HAP-1 (cell line): ENCODE measurements at regions not wholly inside any gene's neighbourhood (a gene's known extent, or its start where the extent isn't known, plus 50 kb on each side); places are given as distances from the start of the nearest gene placed in this dataset.

Experiments
- DNase-seq, 2 experiments: peaks; one replicate each; pipeline ENCODE4 v3.0.0-alpha.2; 2016 to 2020; ENCODE audit warnings: low spot score in 2 of 2
- H3K27me3 ChIP-seq: fragments of 250-450 bp; sonication (Bioruptor Pico); 2 replicates; pipeline ENCODE4 v1.5.1; 2020; ENCODE audit warnings: low read depth, mild to moderate bottlenecking, moderate library complexity
- H3K36me3 ChIP-seq: fragments of 250-450 bp; sonication (Bioruptor Pico); replicated peaks from 2 replicates; pipeline ENCODE4 v1.5.1; 2020; ENCODE audit warnings: mild to moderate bottlenecking
- H3K4me1 ChIP-seq: fragments of 250-450 bp; sonication (Bioruptor Pico); 2 replicates; pipeline ENCODE4 v1.5.1; 2020; ENCODE audit warnings: mild to moderate bottlenecking
- H3K4me3 ChIP-seq: fragments of 250-450 bp; sonication (Bioruptor Pico); 2 replicates; pipeline ENCODE4 v1.5.1; 2020; ENCODE audit warnings: mild to moderate bottlenecking, moderate library complexity
- H3K9me3 ChIP-seq: fragments of 250-450 bp; sonication (Bioruptor Pico); 2 replicates; pipeline ENCODE4 v1.5.1; 2020; ENCODE audit warnings: mild to moderate bottlenecking, moderate library complexity
- in situ Hi-C: fragments of 300-500 bp; cut with MboI; formaldehyde crosslinking; loops from 3 replicates; pipeline ENCODE4 v1.14.3; 2020; ENCODE audit warnings: low sequenced_read_pairs, inconsistent platforms, mixed read lengths

GRCh38 chr5:7207979-7208378 is 188.0 kb upstream of the ADCY2 start:
- no peak for DNase-seq
- Histone ChIP-seq H3K4me3 (no peak overlapping the region), H3K4me1 (no peaks in the 10 kb centered on the region), H3K36me3 (no peaks in the 10 kb centered on the region), H3K9me3 (no peaks in the 10 kb centered on the region; the same call in 1 of the 2 replicates), H3K27me3 (no peaks in the 10 kb centered on the region)
- in situ Hi-C loops, result no loop called here

DNA sequence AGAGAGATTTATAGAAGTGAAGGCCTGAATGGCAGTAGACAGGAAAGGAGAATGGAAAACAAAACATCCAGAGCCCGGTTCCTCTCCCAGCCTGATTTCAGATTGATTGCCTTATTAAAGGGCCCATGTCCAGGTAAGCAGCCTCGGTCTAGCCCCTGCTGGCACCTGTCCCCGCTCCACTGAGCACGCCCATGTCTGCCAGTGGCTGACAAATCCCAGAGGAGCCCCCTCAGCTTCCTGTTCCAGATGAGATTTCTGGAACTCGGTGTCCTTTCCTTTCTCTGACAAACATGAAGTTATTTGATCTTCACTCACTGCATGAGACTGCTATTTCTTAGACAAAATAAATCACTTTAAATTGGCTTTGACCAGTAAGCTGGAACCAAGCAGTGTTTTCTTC is 187.0 kb upstream of the ADCY2 start:
- no peak for DNase-seq
- no peaks in the 10 kb centered on the region for H3K4me1 ChIP-seq
- in situ Hi-C loops, result no loop called here
- H3K27me3 ChIP-seq, result no peaks in the 10 kb centered on the region
- no peaks in the 10 kb centered on the region; the same call in 1 of the 2 replicates for H3K9me3 ChIP-seq
- no peak overlapping the region for H3K4me3 ChIP-seq
- no peaks in the 10 kb centered on the region for H3K36me3 ChIP-seq

DNA sequence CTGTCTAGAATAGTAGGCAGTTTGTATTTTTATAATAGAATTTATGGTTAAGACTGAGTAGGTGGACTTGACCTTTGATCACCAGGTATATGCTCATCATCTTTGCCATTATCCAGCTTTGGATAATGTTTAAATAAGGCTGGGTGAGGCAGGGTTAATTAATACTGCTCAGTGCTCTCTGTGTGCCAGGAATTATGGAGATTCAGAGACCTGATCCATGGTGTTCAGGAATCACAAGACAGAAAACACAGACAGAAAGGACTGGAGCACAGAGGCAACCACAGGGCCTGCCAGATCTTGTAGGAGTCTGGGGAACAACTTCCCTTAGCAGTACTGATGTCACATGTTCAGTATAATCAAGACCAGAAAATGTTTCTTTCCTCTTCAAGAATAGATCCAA is 186.3 kb upstream of the ADCY2 start:
- no peaks in the 10 kb centered on the region for H3K36me3 ChIP-seq
- DNase-seq, result no peak

GRCh38 chr5:7210549-7210948 is 185.4 kb upstream of the ADCY2 start:
- in situ Hi-C loops, result no loop called here
- no peak overlapping the region for H3K4me3 ChIP-seq
- H3K36me3 ChIP-seq, result no peaks in the 10 kb centered on the region

More for the DNA sequence above, 186.3 kb upstream of the ADCY2 start:
- Histone ChIP-seq H3K4me3 (no peak overlapping the region), H3K9me3 (no peaks in the 10 kb centered on the region; the same call in 1 of the 2 replicates), H3K4me1 (no peaks in the 10 kb centered on the region), H3K27me3 (no peaks in the 10 kb centered on the region)
- in situ Hi-C loops, result no loop called here

GRCh38 chr5:7213525-7213924 is 182.4 kb upstream of the ADCY2 start:
- Histone ChIP-seq H3K4me3 (no peak overlapping the region), H3K9me3 (no peaks in the 10 kb centered on the region), H3K36me3 (no peaks in the 10 kb centered on the region), H3K27me3 (no peaks in the 10 kb centered on the region), H3K4me1 (no peaks in the 10 kb centered on the region)
- no peak for DNase-seq
- in situ Hi-C loops, result no loop called here

More at GRCh38 chr5:7210549-7210948, 185.4 kb upstream of the ADCY2 start:
- no peak for DNase-seq
- Histone ChIP-seq H3K4me1 (no peaks in the 10 kb centered on the region), H3K9me3 (no peaks in the 10 kb centered on the region; the same call in 1 of the 2 replicates), H3K27me3 (no peaks in the 10 kb centered on the region)

GRCh38 chr5:7214906-7215416 is 181.0 kb upstream of the ADCY2 start:
- in situ Hi-C loops, result no loop called here

DNA sequence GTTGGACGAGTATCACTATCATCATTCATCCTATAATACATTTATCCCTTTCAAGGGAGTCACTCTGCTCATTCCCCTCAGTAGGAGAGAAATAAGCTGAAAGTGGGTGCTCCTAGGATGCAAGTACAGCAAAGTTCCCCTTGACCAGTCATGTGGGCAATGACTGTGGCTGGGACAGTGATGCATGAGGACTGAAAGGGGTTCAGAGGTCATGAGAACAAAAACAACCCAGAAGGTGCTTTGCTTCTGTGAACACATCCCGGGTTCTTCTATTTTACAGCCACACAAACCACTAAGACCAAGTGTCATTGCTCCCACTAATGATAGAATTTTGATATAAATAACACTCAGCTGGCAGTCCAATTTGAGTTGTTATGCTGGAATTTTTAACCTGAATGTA is 177.8 kb upstream of the ADCY2 start:
- Histone ChIP-seq H3K9me3 (no peaks in the 10 kb centered on the region), H3K36me3 (no peaks in the 10 kb centered on the region), H3K4me1 (no peaks in the 10 kb centered on the region), H3K4me3 (no peak overlapping the region), H3K27me3 (no peaks in the 10 kb centered on the region)
- DNase-seq, result no peak
- in situ Hi-C loops, result no loop called here

More at GRCh38 chr5:7214906-7215416, 181.0 kb upstream of the ADCY2 start:
- Histone ChIP-seq H3K27me3 (no peaks in the 10 kb centered on the region), H3K36me3 (no peaks in the 10 kb centered on the region), H3K9me3 (no peaks in the 10 kb centered on the region), H3K4me1 (no peaks in the 10 kb centered on the region), H3K4me3 (no peak overlapping the region)
- DNase-seq, result no peak

DNA sequence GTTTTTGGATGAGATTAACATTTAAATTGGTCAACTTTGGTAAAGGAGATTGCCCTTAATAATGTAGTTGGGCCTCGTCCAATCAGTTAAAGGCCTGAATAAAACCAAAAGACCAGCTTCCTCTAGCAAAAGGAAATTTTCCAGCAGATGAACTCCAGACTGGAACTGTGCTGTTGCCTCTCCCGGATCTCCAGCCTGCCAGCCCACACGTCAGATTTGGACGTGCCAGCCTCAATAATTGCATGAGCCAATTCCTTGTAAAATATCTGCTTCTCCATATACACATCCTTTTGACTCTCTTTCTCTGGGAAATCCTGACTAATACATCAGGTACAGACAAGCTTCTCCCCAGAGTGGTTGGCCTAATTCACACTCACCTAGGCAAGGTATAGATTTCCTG is 175.8 kb upstream of the ADCY2 start:
- Histone ChIP-seq H3K4me1 (no peaks in the 10 kb centered on the region), H3K9me3 (no peaks in the 10 kb centered on the region), H3K4me3 (no peak overlapping the region), H3K27me3 (no peaks in the 10 kb centered on the region), H3K36me3 (no peaks in the 10 kb centered on the region)
- in situ Hi-C loops, result no loop called here
- no peak for DNase-seq

DNA sequence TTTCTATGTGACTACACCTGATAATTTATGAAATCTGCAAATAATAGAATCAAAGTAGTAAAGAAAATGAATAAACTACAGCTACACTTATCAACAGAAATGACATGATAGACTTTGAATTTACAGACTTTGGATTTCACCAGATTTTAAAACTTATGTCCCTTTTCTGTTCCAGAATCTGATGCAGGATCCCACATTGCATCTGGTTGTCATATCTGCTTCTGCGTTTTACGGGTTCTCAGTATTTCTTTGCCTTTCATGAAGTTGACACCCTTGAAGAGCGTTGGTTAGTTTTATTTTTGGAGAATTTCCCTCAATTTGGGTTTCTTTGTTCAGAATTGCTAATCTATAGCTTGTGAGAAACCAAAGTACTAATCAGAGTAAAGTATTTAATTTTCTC is 174.9 kb upstream of the ADCY2 start:
- DNase-seq, result no peak
- no peaks in the 10 kb centered on the region for H3K9me3 ChIP-seq
- no peak overlapping the region for H3K4me3 ChIP-seq
- in situ Hi-C loops, result no loop called here
- no peaks in the 10 kb centered on the region for H3K27me3 ChIP-seq
- H3K4me1 ChIP-seq, result no peaks in the 10 kb centered on the region
- H3K36me3 ChIP-seq, result no peaks in the 10 kb centered on the region

DNA sequence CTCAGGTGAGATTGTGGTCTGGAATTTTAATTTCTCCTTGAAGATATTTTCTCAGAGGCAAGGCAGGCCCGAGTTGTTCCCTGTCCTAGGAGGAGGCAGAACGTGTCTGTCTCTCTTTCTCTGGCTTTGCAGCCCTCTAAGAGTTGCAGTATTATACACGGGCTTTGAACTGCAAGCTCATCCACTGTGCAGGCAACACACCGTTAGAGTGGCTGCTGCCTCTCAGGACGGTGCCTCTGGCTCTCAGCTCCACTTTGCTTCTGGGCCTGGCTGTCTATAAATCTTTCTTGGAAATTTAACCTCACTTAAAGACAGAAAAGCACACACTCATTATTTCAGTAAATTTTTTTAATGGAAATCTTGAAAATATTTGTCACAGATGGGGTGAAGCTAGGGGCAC is 170.1 kb upstream of the ADCY2 start:
- no peak for DNase-seq
- in situ Hi-C loops, result no loop called here
- Histone ChIP-seq H3K4me1 (no peaks in the 10 kb centered on the region), H3K4me3 (no peak overlapping the region), H3K36me3 (no peaks in the 10 kb centered on the region), H3K27me3 (no peaks in the 10 kb centered on the region), H3K9me3 (peaks cover 2% of the 10 kb centered on the region; the same call in 1 of the 2 replicates)

DNA sequence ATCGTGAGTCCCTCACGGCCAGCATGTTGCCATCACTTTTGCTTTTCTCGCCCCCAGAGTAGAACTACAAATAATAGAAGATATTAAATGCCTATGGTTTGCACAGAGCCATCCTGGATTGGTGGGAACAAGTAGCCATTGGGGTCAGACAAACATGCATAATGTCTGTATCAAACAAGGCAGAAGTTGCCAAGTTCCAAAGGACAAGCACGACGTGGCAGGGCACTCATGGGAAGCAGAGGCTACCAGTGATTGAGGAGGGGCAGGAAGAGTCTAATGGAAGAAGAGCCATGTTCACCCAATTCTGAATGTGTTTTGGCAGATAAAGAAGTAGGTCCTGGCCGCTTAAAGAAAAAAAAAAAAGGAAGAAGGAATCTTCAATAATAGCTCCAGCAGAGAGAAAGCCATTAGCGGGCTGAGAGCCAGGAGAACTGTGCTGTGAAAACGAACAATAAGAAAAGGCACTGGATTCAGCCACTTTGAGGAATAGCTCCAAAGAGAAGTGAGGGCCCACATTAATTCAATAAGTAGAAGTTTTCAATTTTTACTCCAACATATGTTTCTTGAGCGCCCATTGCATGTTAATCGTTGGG is 153.7 kb upstream of the ADCY2 start:
- no peak for DNase-seq
- Histone ChIP-seq H3K27me3 (no peaks in the 10 kb centered on the region), H3K4me1 (no peaks in the 10 kb centered on the region), H3K9me3 (no peaks in the 10 kb centered on the region), H3K36me3 (no peaks in the 10 kb centered on the region), H3K4me3 (no peak overlapping the region)
- in situ Hi-C loops, result no loop called here

DNA sequence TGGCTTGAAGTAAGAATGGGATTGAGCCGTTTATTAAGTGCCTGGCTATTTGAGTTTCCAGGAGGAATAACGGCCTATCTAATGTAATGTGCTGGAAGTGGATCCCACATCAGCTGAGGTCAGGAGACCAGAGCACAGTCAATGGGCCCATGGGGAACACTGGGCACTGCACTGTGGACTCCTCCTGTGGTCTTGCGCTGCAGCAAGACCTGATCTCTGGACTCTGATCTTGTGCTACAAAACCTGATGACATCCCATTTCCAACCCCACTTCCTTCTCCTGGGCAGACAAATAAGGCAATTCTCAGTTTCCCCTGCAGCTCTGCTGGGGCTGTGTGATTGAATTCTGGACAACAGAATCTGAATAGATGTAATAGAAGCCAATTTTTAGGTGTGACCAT is 151.7 kb upstream of the ADCY2 start:
- in situ Hi-C loops, result no loop called here
- no peak for DNase-seq
- Histone ChIP-seq H3K27me3 (no peaks in the 10 kb centered on the region), H3K4me3 (no peak overlapping the region), H3K9me3 (no peaks in the 10 kb centered on the region), H3K36me3 (no peaks in the 10 kb centered on the region), H3K4me1 (no peaks in the 10 kb centered on the region)

DNA sequence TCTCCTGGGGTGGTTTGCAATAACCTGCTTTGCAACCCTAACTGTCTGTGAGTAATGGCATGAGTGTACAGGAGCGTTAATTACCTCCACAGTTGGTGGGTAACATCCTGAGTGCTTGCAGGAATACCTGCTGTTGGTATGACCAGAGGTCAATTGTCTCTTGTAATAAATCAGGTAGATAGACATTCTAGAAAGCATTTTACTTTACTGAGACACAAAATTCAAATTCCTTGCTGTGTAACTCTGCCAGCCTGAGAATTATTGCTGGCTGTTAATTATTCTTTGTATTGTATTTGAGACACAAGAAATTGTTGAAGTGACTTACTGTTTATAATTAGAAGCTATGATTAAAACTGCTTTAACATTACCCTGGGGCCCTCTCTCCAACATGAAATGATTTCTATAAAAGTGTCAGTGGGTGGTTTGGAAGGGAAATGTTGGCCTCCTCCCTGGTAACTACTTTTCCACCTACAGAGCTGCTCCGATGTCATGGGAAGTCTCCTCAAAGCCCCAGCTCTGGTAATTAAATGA is 150.8 kb upstream of the ADCY2 start:
- in situ Hi-C loops, result no loop called here
- DNase-seq, result no peak
- H3K27me3 ChIP-seq, result no peaks in the 10 kb centered on the region
- H3K4me1 ChIP-seq, result no peaks in the 10 kb centered on the region
- H3K9me3 ChIP-seq, result no peaks in the 10 kb centered on the region
- H3K36me3 ChIP-seq, result no peaks in the 10 kb centered on the region
- H3K4me3 ChIP-seq, result no peak overlapping the region

GRCh38 chr5:7246287-7246686 is 149.7 kb upstream of the ADCY2 start:
- no peak overlapping the region for H3K4me3 ChIP-seq
- no peak for DNase-seq
- in situ Hi-C loops, result no loop called here
- H3K27me3 ChIP-seq, result no peaks in the 10 kb centered on the region
- no peaks in the 10 kb centered on the region for H3K36me3 ChIP-seq
- H3K9me3 ChIP-seq, result no peaks in the 10 kb centered on the region
- no peaks in the 10 kb centered on the region for H3K4me1 ChIP-seq

DNA sequence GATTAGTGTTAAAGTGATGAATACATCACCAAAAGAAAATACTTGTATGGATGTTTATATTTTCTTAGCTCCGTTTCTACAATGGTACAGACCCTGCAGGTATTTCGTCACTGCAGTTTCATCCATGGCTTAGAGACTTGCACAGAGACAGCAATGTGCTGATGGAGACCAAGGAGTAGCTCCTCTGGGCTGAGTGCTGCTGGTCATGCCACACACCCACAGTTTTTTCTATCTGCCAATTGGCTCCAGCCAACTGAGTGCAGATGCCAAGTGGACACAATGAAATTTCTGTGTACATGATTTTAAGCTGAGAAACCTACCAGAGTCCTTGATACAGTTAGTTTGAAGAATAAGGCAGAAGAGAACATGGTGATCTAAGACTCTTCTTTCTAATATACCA is 145.9 kb upstream of the ADCY2 start:
- Histone ChIP-seq H3K27me3 (no peaks in the 10 kb centered on the region), H3K4me3 (no peak overlapping the region), H3K36me3 (no peaks in the 10 kb centered on the region), H3K9me3 (no peaks in the 10 kb centered on the region), H3K4me1 (no peaks in the 10 kb centered on the region)
- in situ Hi-C loops, result no loop called here
- DNase-seq, result no peak
